Sigmoid colon (tissue), 4 donors: ENCODE measurements at regions not wholly inside any gene's neighbourhood (a gene's known extent, or its start where the extent isn't known, plus 50 kb on each side); places are given as distances from the start of the nearest gene placed in this dataset.

Experiments used
- CTCF ChIP-seq, 4 experiments: fragments of 450-650 bp in 3 of 4; fragments of 200-600 bp in 1 of 4; IDR thresholded peaks; one replicate each; pipeline ENCODE4 v1.5.1; 2016 to 2019; ENCODE audit warnings: antibody characterized with exemption in 4 of 4, mild to moderate bottlenecking in 3 of 4, moderate library complexity in 2 of 4
- EP300 ChIP-seq, 4 donors: sonication (generic); formaldehyde crosslinking; IDR thresholded peaks; one replicate each; pipeline ENCODE4 v1.6.1; 2017; ENCODE audit warnings: antibody characterized with exemption in 4 of 4
- POLR2A ChIP-seq, 2 donors: fragments of 450-650 bp; IDR thresholded peaks; one replicate each; pipeline ENCODE4 v1.6.1; 2016; ENCODE audit warnings: antibody characterized with exemption in 2 of 2, mild to moderate bottlenecking in 2 of 2, moderate library complexity in 2 of 2
- POLR2AphosphoS5 ChIP-seq, 4 donors: sonication (generic); formaldehyde crosslinking; IDR thresholded peaks; one replicate each; pipeline ENCODE4 v1.6.1; 2017; ENCODE audit warnings: antibody characterized with exemption in 4 of 4

- TF ChIP-seq POLR2AphosphoS5 (IDR thresholded peaks at IDR 0.05) (no peak), CTCF (IDR thresholded peaks at IDR 0.05) (no peak), POLR2A (IDR thresholded peaks at IDR 0.05) (no peak), EP300 (IDR thresholded peaks at IDR 0.05) (no peak)
Measured at GRCh38 chr3:78405745-78406144, 1362.1 kb downstream of the ROBO1 start.
